Endodermal cell (in vitro differentiated cells): ENCODE measurements at regions not wholly inside any gene's neighbourhood (a gene's known extent, or its start where the extent isn't known, plus 50 kb on each side); places are given as distances from the start of the nearest gene placed in this dataset.

Experiments used
- DNase-seq: peaks from one replicate; pipeline ENCODE4 v3.0.0-alpha.2; 2017
- H3K27ac ChIP-seq: 2 replicates; pipeline ENCODE4 v1.5.1; 2013; ENCODE audit warnings: mild to moderate bottlenecking, low read depth, low read length, moderate library complexity
- H3K27me3 ChIP-seq: 2 replicates; pipeline ENCODE4 v1.6.1; 2013; ENCODE audit warnings: mild to moderate bottlenecking, low read length, moderate library complexity; ENCODE audit not compliant: insufficient read depth, control insufficient read depth, poor library complexity, severe bottlenecking
- H3K36me3 ChIP-seq: 2 replicates; pipeline ENCODE4 v1.7.0; 2013; ENCODE audit warnings: mild to moderate bottlenecking, low read length, moderate library complexity; ENCODE audit not compliant: control insufficient read depth, insufficient read depth
- H3K4me1 ChIP-seq: one replicate; pipeline ENCODE4 v1.7.0; 2013; ENCODE audit warnings: low read length; ENCODE audit not compliant: control insufficient read depth, insufficient read depth
- H3K4me3 ChIP-seq: 2 replicates; pipeline ENCODE4 v1.5.1; 2013; ENCODE audit warnings: mild to moderate bottlenecking, low read length, moderate library complexity
- H3K9ac ChIP-seq: 2 replicates; pipeline ENCODE4 v1.6.1; 2013; ENCODE audit warnings: mild to moderate bottlenecking, low read length, moderate library complexity; ENCODE audit not compliant: poor library complexity, severe bottlenecking; ENCODE audit errors: extremely low read depth
- H3K9me3 ChIP-seq: 2 replicates; pipeline ENCODE4 v1.6.1; 2013; ENCODE audit warnings: mild to moderate bottlenecking, low read length, moderate library complexity; ENCODE audit not compliant: control insufficient read depth
- H3K27ac Mint-ChIP-seq: 2 replicates; pipeline ENCODE4 v1.8.0; 2020; ENCODE audit warnings: mixed read lengths
- H3K27me3 Mint-ChIP-seq: 2 replicates; pipeline ENCODE4 v1.8.0; 2021; ENCODE audit warnings: mild to moderate bottlenecking, mixed read lengths; ENCODE audit not compliant: insufficient read depth
- H3K36me3 Mint-ChIP-seq: 2 replicates; pipeline ENCODE4 v1.8.0; 2020; ENCODE audit warnings: low read depth, mixed read lengths
- H3K4me1 Mint-ChIP-seq: 2 replicates; pipeline ENCODE4 v1.8.0; 2020; ENCODE audit warnings: mixed read lengths
- H3K4me3 Mint-ChIP-seq: 2 replicates; pipeline ENCODE4 v1.8.0; 2020; ENCODE audit warnings: mild to moderate bottlenecking, moderate library complexity, mixed read lengths
- H3K9me3 Mint-ChIP-seq: 2 replicates; pipeline ENCODE4 v1.8.0; 2020; ENCODE audit warnings: mild to moderate bottlenecking, mixed read lengths
- WGBS, 2 experiments: methylation state at CpG; one replicate each; pipeline versions ENCODE4 v1.1.5 to v1.1.7; 2013; ENCODE audit warnings: missing lambda C conversion rate in 2 of 2, mixed read lengths in 1 of 2; ENCODE audit not compliant: insufficient coverage in 1 of 2, insufficient read length in 1 of 2; 5-methylcytosine and 5-hydroxymethylcytosine counted together
- TF ChIP-seq, protein P1 (sequence below): fragments of 200-600 bp; sonication (generic); conservative IDR thresholded peaks from 2 replicates; pipeline ENCODE4 v1.5.0; 2021; ENCODE audit warnings: antibody characterized with exemption, mild to moderate bottlenecking

GRCh38 chr1:95766036-95766435 is 532.0 kb downstream of the RWDD3 start:
- 80 to 100% methylated on average over 1 of the region's 1 CpG for WGBS, 2 experiments
- Histone ChIP-seq H3K36me3 (no peaks in the 10 kb centered on the region), H3K4me1 (peaks cover 3% of the 10 kb centered on the region), H3K9me3 (peaks cover 24% of the 10 kb centered on the region), H3K9ac (no peak overlapping the region), H3K27ac (no peak overlapping the region), H3K27me3 (no peaks in the 10 kb centered on the region), H3K4me3 (no peak overlapping the region)
- peaks cover 28% of the 10 kb centered on the region for H3K9me3 Mint-ChIP-seq
- no peak overlapping the region for H3K27ac Mint-ChIP-seq
- H3K36me3 Mint-ChIP-seq: no peaks in the 10 kb centered on the region
- TF ChIP-seq, protein P1, sequence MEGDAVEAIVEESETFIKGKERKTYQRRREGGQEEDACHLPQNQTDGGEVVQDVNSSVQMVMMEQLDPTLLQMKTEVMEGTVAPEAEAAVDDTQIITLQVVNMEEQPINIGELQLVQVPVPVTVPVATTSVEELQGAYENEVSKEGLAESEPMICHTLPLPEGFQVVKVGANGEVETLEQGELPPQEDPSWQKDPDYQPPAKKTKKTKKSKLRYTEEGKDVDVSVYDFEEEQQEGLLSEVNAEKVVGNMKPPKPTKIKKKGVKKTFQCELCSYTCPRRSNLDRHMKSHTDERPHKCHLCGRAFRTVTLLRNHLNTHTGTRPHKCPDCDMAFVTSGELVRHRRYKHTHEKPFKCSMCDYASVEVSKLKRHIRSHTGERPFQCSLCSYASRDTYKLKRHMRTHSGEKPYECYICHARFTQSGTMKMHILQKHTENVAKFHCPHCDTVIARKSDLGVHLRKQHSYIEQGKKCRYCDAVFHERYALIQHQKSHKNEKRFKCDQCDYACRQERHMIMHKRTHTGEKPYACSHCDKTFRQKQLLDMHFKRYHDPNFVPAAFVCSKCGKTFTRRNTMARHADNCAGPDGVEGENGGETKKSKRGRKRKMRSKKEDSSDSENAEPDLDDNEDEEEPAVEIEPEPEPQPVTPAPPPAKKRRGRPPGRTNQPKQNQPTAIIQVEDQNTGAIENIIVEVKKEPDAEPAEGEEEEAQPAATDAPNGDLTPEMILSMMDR: no peak
- H3K4me3 Mint-ChIP-seq: no peak overlapping the region
- H3K27me3 Mint-ChIP-seq: no peaks in the 10 kb centered on the region
- peaks cover 13% of the 10 kb centered on the region for H3K4me1 Mint-ChIP-seq
- DNase-seq: no peak

DNA sequence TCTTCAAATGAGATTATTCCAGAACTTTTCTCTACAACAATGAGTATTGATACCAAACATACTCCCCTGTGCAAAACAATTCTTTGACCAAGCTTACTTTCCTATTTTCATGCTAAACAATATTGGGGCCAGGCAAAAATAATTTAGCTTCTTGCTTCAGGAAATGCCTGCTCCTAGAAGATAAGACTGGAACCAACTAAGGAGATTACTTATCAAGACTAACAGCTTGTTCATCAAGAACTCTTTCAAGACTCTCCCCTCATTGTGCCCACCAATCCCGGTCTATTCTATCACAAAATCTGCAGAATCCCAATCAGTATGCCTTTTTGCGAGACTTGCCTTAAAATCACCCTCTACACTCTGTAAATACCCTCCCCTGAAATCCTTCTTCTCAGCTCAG is 536.6 kb downstream of the RWDD3 start:
- Histone ChIP-seq H3K4me1 (peaks cover 3% of the 10 kb centered on the region), H3K9me3 (peaks cover 17% of the 10 kb centered on the region), H3K36me3 (no peaks in the 10 kb centered on the region), H3K4me3 (peak overlapping the region; percentile 8), H3K27ac (no peak overlapping the region), H3K27me3 (no peaks in the 10 kb centered on the region), H3K9ac (no peak overlapping the region)
- no peak for DNase-seq
- Mint-ChIP-seq H3K27me3 (no peaks in the 10 kb centered on the region), H3K4me1 (peaks cover 21% of the 10 kb centered on the region), H3K27ac (no peak overlapping the region), H3K4me3 (no peak overlapping the region), H3K36me3 (no peaks in the 10 kb centered on the region), H3K9me3 (peaks cover 8% of the 10 kb centered on the region)
- WGBS, 2 experiments: 53 to 80% methylated on average over 1 to 2 of the region's 2 CpGs
- TF ChIP-seq, protein P1: no peak

DNA sequence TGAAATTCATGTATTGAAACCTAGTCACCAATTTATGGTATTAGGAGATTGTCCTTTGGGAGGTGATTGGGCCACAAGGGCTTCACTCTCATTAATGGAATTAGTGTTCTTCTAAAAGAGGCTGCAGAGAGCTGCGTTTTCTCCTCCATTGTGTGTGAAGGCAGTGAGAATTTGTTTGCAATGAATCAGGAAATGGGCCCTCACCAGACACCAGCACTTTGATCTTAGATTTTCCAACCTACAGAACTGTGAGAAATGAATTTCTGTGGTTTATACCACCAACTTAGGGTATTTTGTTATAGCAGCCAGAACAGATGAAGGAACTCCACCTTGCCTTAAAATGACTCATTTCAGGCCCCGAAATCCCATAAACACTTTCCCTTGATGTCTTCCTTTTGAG is 544.2 kb downstream of the RWDD3 start:
- H3K27ac Mint-ChIP-seq: no peak overlapping the region
- H3K4me3 Mint-ChIP-seq: no peak overlapping the region
- 75 to 91% methylated on average over 1 of the region's 2 CpGs for WGBS, 2 experiments
- peaks cover 6% of the 10 kb centered on the region for H3K4me1 ChIP-seq
- no peak overlapping the region for H3K9ac ChIP-seq
- no peaks in the 10 kb centered on the region for H3K27me3 Mint-ChIP-seq
- no peaks in the 10 kb centered on the region for H3K36me3 Mint-ChIP-seq
- H3K4me1 Mint-ChIP-seq: peaks cover 18% of the 10 kb centered on the region
- peaks cover 13% of the 10 kb centered on the region for H3K9me3 ChIP-seq
- H3K27ac ChIP-seq: no peak overlapping the region
- no peak for DNase-seq
- TF ChIP-seq, protein P1: no peak
- H3K27me3 ChIP-seq: no peaks in the 10 kb centered on the region
- no peaks in the 10 kb centered on the region for H3K36me3 ChIP-seq
- no peak overlapping the region for H3K4me3 ChIP-seq
- H3K9me3 Mint-ChIP-seq: peaks cover 6% of the 10 kb centered on the region
